ENCODE measurements at regions not wholly inside any gene's neighbourhood (a gene's known extent, or its start where the extent isn't known, plus 50 kb on each side); places are given as distances from the start of the nearest gene placed in this dataset.
A peak's percentile ranks its signal among the peaks of the same experiment; 100 is the strongest.

- no peak for TF ChIP-seq CTCF (IDR thresholded peaks at IDR 0.05)
- TF ChIP-seq POLR2A (IDR thresholded peaks at IDR 0.05), result no peak
- Histone ChIP-seq H3K27ac (no peak overlapping the region), H3K9me3 (no peaks in the 10 kb centered on the region), H3K27me3 (peaks cover 0 to 7% (median 0%) of the 10 kb centered on the region in 9 donors), H3K36me3 (no peaks in the 10 kb centered on the region), H3K4me1 (peaks cover 0 to 2% (median 0%) of the 10 kb centered on the region in 12 donors), H3K4me3 (no peak overlapping the region)
- intact Hi-C loops (cut with DNase I), result no loop called here
- ATAC-seq (no peak), DNase-seq (no peak)
- 79 to 91% (median 89%) methylated on average over 2 of the region's 2 CpGs for WGBS, 4 donors
Observed at GRCh38 chr2:205911306-205911705, 174.7 kb downstream of the INO80D start.

- no peak for TF ChIP-seq CTCF (IDR thresholded peaks at IDR 0.05)
- TF ChIP-seq POLR2A (IDR thresholded peaks at IDR 0.05), result no peak
- H3K9me3 ChIP-seq, result no peaks in the 10 kb centered on the region
- peak overlapping the region in 1 of 12 donors; percentile 67 for H3K27ac ChIP-seq
- H3K27me3 ChIP-seq, result peaks cover 0 to 9% (median 0%) of the 10 kb centered on the region in 9 donors
- intact Hi-C loops (cut with DNase I), result no loop called here
- no peaks in the 10 kb centered on the region for H3K4me1 ChIP-seq
- ATAC-seq (no peak), DNase-seq (no peak)
- 73 to 79% (median 75%) methylated on average over 6 of the region's 6 CpGs for WGBS, 4 donors
- H3K36me3 ChIP-seq, result no peaks in the 10 kb centered on the region
- no peak overlapping the region for H3K4me3 ChIP-seq
Observed at GRCh38 chr2:205909184-205909572, 176.8 kb downstream of the INO80D start.

GRCh38 chr2:205908212-205909183, 177.5 kb downstream of the INO80D start:
- H3K27ac ChIP-seq, result peak overlapping the region in 1 of 12 donors; percentile 67
- H3K9me3 ChIP-seq, result no peaks in the 10 kb centered on the region
- H3K4me3 ChIP-seq, result no peak overlapping the region
- no peak for TF ChIP-seq POLR2A (IDR thresholded peaks at IDR 0.05)
- no peak for TF ChIP-seq CTCF (IDR thresholded peaks at IDR 0.05)
- peaks cover 0 to 9% (median 0%) of the 10 kb centered on the region in 9 donors for H3K27me3 ChIP-seq
- no peaks in the 10 kb centered on the region for H3K36me3 ChIP-seq
- DNase-seq (no peak), ATAC-seq (no peak)
- 89 to 93% (median 90%) methylated on average over 16 of the region's 16 CpGs for WGBS, 4 donors
- no peaks in the 10 kb centered on the region for H3K4me1 ChIP-seq
- intact Hi-C loops (cut with DNase I), result no loop called here

GRCh38 chr2:205906419-205906818, 179.6 kb downstream of the INO80D start:
- Histone ChIP-seq H3K36me3 (no peaks in the 10 kb centered on the region), H3K4me3 (no peak overlapping the region), H3K9me3 (no peaks in the 10 kb centered on the region), H3K27ac (no peak overlapping the region), H3K27me3 (peaks cover 0 to 9% (median 0%) of the 10 kb centered on the region in 9 donors), H3K4me1 (peaks cover 0 to 7% (median 0%) of the 10 kb centered on the region in 12 donors)
- intact Hi-C loops (cut with DNase I), result no loop called here
- DNase-seq (no peak), ATAC-seq (no peak)
- WGBS, 4 donors, result 92 to 94% (median 93%) methylated on average over 7 of the region's 7 CpGs
- no peak for TF ChIP-seq POLR2A (IDR thresholded peaks at IDR 0.05)
- no peak for TF ChIP-seq CTCF (IDR thresholded peaks at IDR 0.05)
